ENCODE measurements at regions not wholly inside any gene's neighbourhood (a gene's known extent, or its start where the extent isn't known, plus 50 kb on each side); places are given as distances from the start of the nearest gene placed in this dataset.

GRCh38 chr19:41495589-41495988 lies 52.6 kb downstream of the ERICH4 start:
- Mint-ChIP-seq H3K9me3 (peaks cover 0 to 1% (median 0%) of the 10 kb centered on the region in 5 donors), H3K4me1 (no peaks in the 10 kb centered on the region), H3K27me3 (peaks cover 20 to 21% of the 10 kb centered on the region in 2 donors), H3K4me3 (no peak overlapping the region), H3K36me3 (peaks cover 0 to 2% (median 0%) of the 10 kb centered on the region in 3 donors), H3K27ac (no peak overlapping the region)
- ChIA-PET CTCF (no interaction called here), POLR2A (no interaction called here)
- Histone ChIP-seq H3K27ac (ENCODE audit: low read depth, low read length) (no peak overlapping the region), H3K4me1 (ENCODE audit: insufficient read depth, low read length) (no peaks in the 10 kb centered on the region), H3K4me3 (ENCODE audit: low read length) (no peak overlapping the region), H3K36me3 (ENCODE audit: insufficient read depth, low read length) (no peaks in the 10 kb centered on the region), H3K27me3 (ENCODE audit: insufficient read depth, low read length, poor library complexity, severe bottlenecking) (no peaks in the 10 kb centered on the region), H3K9me3 (ENCODE audit: low read length) (no peaks in the 10 kb centered on the region)
- DNase-seq, result no peak

- Histone ChIP-seq H3K27ac (ENCODE audit: low read depth, low read length) (no peak overlapping the region), H3K4me3 (ENCODE audit: low read length) (no peak overlapping the region), H3K9me3 (ENCODE audit: low read length) (no peaks in the 10 kb centered on the region), H3K27me3 (ENCODE audit: insufficient read depth, low read length, poor library complexity, severe bottlenecking) (peaks cover 4% of the 10 kb centered on the region), H3K4me1 (ENCODE audit: insufficient read depth, low read length) (no peaks in the 10 kb centered on the region), H3K36me3 (ENCODE audit: insufficient read depth, low read length) (no peaks in the 10 kb centered on the region)
- no peak for DNase-seq
- Mint-ChIP-seq H3K36me3 (no peaks in the 10 kb centered on the region), H3K27ac (no peak overlapping the region), H3K4me1 (peaks cover 0 to 5% (median 2%) of the 10 kb centered on the region in 3 donors), H3K27me3 (peaks cover 20 to 44% of the 10 kb centered on the region in 2 donors), H3K4me3 (no peak overlapping the region), H3K9me3 (no peaks in the 10 kb centered on the region)
- ChIA-PET CTCF (no interaction called here), POLR2A (no interaction called here)
Measured at GRCh38 chr19:41499899-41500298, 56.9 kb downstream of the ERICH4 start.

- ChIA-PET CTCF (no interaction called here), POLR2A (no interaction called here)
- H3K4me1 Mint-ChIP-seq, result peaks cover 0 to 5% (median 2%) of the 10 kb centered on the region in 3 donors
- Histone ChIP-seq H3K4me1 (ENCODE audit: insufficient read depth, low read length) (no peaks in the 10 kb centered on the region), H3K36me3 (ENCODE audit: insufficient read depth, low read length) (no peaks in the 10 kb centered on the region), H3K9me3 (ENCODE audit: low read length) (no peaks in the 10 kb centered on the region), H3K27me3 (ENCODE audit: insufficient read depth, low read length, poor library complexity, severe bottlenecking) (peaks cover 7% of the 10 kb centered on the region), H3K4me3 (ENCODE audit: low read length) (no peak overlapping the region), H3K27ac (ENCODE audit: low read depth, low read length) (no peak overlapping the region)
- H3K36me3 Mint-ChIP-seq, result no peaks in the 10 kb centered on the region
- no peak overlapping the region for H3K27ac Mint-ChIP-seq
- peaks cover 26 to 50% of the 10 kb centered on the region in 2 donors for H3K27me3 Mint-ChIP-seq
- no peaks in the 10 kb centered on the region for H3K9me3 Mint-ChIP-seq
- DNase-seq, result no peak
- H3K4me3 Mint-ChIP-seq, result no peak overlapping the region
Measured at GRCh38 chr19:41500443-41500842, 57.5 kb downstream of the ERICH4 start.

GRCh38 chr19:41501854-41502253 lies 58.9 kb downstream of the ERICH4 start:
- peaks cover 32 to 64% of the 10 kb centered on the region in 2 donors for H3K27me3 Mint-ChIP-seq
- Histone ChIP-seq H3K36me3 (ENCODE audit: insufficient read depth, low read length) (no peaks in the 10 kb centered on the region), H3K9me3 (ENCODE audit: low read length) (no peaks in the 10 kb centered on the region), H3K4me3 (ENCODE audit: low read length) (no peak overlapping the region), H3K27ac (ENCODE audit: low read depth, low read length) (no peak overlapping the region), H3K4me1 (ENCODE audit: insufficient read depth, low read length) (no peaks in the 10 kb centered on the region), H3K27me3 (ENCODE audit: insufficient read depth, low read length, poor library complexity, severe bottlenecking) (peaks cover 10% of the 10 kb centered on the region)
- no peaks in the 10 kb centered on the region for H3K36me3 Mint-ChIP-seq
- CTCF ChIA-PET, result no interaction called here
- no peak overlapping the region for H3K4me3 Mint-ChIP-seq
- no peak for DNase-seq
- H3K4me1 Mint-ChIP-seq, result peaks cover 0 to 5% (median 2%) of the 10 kb centered on the region in 3 donors
- POLR2A ChIA-PET, result no interaction called here
- no peak overlapping the region for H3K27ac Mint-ChIP-seq
- no peaks in the 10 kb centered on the region for H3K9me3 Mint-ChIP-seq

- Mint-ChIP-seq H3K4me3 (no peak overlapping the region), H3K27me3 (peaks cover 29 to 59% of the 10 kb centered on the region in 2 donors), H3K4me1 (peaks cover 0 to 5% (median 2%) of the 10 kb centered on the region in 3 donors), H3K27ac (no peak overlapping the region), H3K36me3 (no peaks in the 10 kb centered on the region), H3K9me3 (no peaks in the 10 kb centered on the region)
- H3K27ac ChIP-seq (ENCODE audit: low read depth, low read length), result no peak overlapping the region
- ChIA-PET CTCF (no interaction called here), POLR2A (no interaction called here)
- no peaks in the 10 kb centered on the region for H3K4me1 ChIP-seq (ENCODE audit: insufficient read depth, low read length)
- no peaks in the 10 kb centered on the region for H3K36me3 ChIP-seq (ENCODE audit: insufficient read depth, low read length)
- DNase-seq, result no peak
- H3K4me3 ChIP-seq (ENCODE audit: low read length), result no peak overlapping the region
- peaks cover 10% of the 10 kb centered on the region for H3K27me3 ChIP-seq (ENCODE audit: insufficient read depth, low read length, poor library complexity, severe bottlenecking)
- H3K9me3 ChIP-seq (ENCODE audit: low read length), result no peaks in the 10 kb centered on the region
Measured at GRCh38 chr19:41505105-41505504, 62.1 kb downstream of the ERICH4 start.

GRCh38 chr19:41510484-41510883 lies 65.5 kb upstream of the CEACAM21 start:
- CTCF ChIA-PET, result no interaction called here
- H3K27ac Mint-ChIP-seq, result no peak overlapping the region
- Histone ChIP-seq H3K27me3 (ENCODE audit: insufficient read depth, low read length, poor library complexity, severe bottlenecking) (peaks cover 14% of the 10 kb centered on the region), H3K9me3 (ENCODE audit: low read length) (no peaks in the 10 kb centered on the region), H3K4me3 (ENCODE audit: low read length) (no peak overlapping the region), H3K36me3 (ENCODE audit: insufficient read depth, low read length) (no peaks in the 10 kb centered on the region), H3K4me1 (ENCODE audit: insufficient read depth, low read length) (no peaks in the 10 kb centered on the region), H3K27ac (ENCODE audit: low read depth, low read length) (no peak overlapping the region)
- H3K27me3 Mint-ChIP-seq, result peaks cover 21 to 71% of the 10 kb centered on the region in 2 donors
- POLR2A ChIA-PET, result no interaction called here
- no peaks in the 10 kb centered on the region for H3K36me3 Mint-ChIP-seq
- H3K4me1 Mint-ChIP-seq, result no peaks in the 10 kb centered on the region
- H3K9me3 Mint-ChIP-seq, result no peaks in the 10 kb centered on the region
- no peak for DNase-seq
- no peak overlapping the region for H3K4me3 Mint-ChIP-seq

GRCh38 chr19:41511628-41512027 lies 64.3 kb upstream of the CEACAM21 start:
- Mint-ChIP-seq H3K4me1 (peaks cover 0 to 5% (median 0%) of the 10 kb centered on the region in 3 donors), H3K27ac (no peak overlapping the region), H3K27me3 (peaks cover 27 to 71% of the 10 kb centered on the region in 2 donors), H3K36me3 (no peaks in the 10 kb centered on the region), H3K4me3 (no peak overlapping the region), H3K9me3 (no peaks in the 10 kb centered on the region)
- ChIA-PET CTCF (no interaction called here), POLR2A (no interaction called here)
- peaks cover 11% of the 10 kb centered on the region for H3K27me3 ChIP-seq (ENCODE audit: insufficient read depth, low read length, poor library complexity, severe bottlenecking)
- H3K9me3 ChIP-seq (ENCODE audit: low read length), result no peaks in the 10 kb centered on the region
- no peaks in the 10 kb centered on the region for H3K4me1 ChIP-seq (ENCODE audit: insufficient read depth, low read length)
- no peaks in the 10 kb centered on the region for H3K36me3 ChIP-seq (ENCODE audit: insufficient read depth, low read length)
- no peak overlapping the region for H3K27ac ChIP-seq (ENCODE audit: low read depth, low read length)
- no peak for DNase-seq
- no peak overlapping the region for H3K4me3 ChIP-seq (ENCODE audit: low read length)

- CTCF ChIA-PET, result interaction anchor here (1.6 kb wide), 1 partner anchor 17 kb away, joined by 4 read pairs; no protein-coding TSS in a partner anchor
Measured at GRCh38 chr19:41515015-41515652, 60.8 kb upstream of the CEACAM21 start.

More at GRCh38 chr19:41515015-41515652, 60.8 kb upstream of the CEACAM21 start:
- Histone ChIP-seq H3K4me1 (ENCODE audit: insufficient read depth, low read length) (peaks cover 4% of the 10 kb centered on the region), H3K27ac (ENCODE audit: low read depth, low read length) (no peak overlapping the region), H3K9me3 (ENCODE audit: low read length) (no peaks in the 10 kb centered on the region), H3K4me3 (ENCODE audit: low read length) (no peak overlapping the region), H3K27me3 (ENCODE audit: insufficient read depth, low read length, poor library complexity, severe bottlenecking) (peaks cover 11% of the 10 kb centered on the region), H3K36me3 (ENCODE audit: insufficient read depth, low read length) (no peaks in the 10 kb centered on the region)
- Mint-ChIP-seq H3K4me1 (peaks cover 0 to 13% (median 6%) of the 10 kb centered on the region in 3 donors), H3K4me3 (no peak overlapping the region), H3K36me3 (no peaks in the 10 kb centered on the region), H3K27me3 (peaks cover 30 to 86% of the 10 kb centered on the region in 2 donors), H3K9me3 (no peaks in the 10 kb centered on the region), H3K27ac (no peak overlapping the region)
- DNase-seq, result no peak
- POLR2A ChIA-PET, result no interaction called here

Data from CD8-positive, alpha-beta memory T cell (primary cell).